GM18520 (cell line): ENCODE measurements at regions not wholly inside any gene's neighbourhood (a gene's known extent, or its start where the extent isn't known, plus 50 kb on each side); places are given as distances from the start of the nearest gene placed in this dataset.
A peak's percentile ranks its signal among the peaks of the same experiment; 100 is the strongest.
"Not testable (repeated sequence)": the region's sequence is repeated elsewhere in the genome, so short reads cannot be mapped to it uniquely, and the experiment has no call there.

Experiments used
- ATAC-seq: cut with Tn5 transposase; IDR thresholded peaks from one replicate; pipeline ENCODE4 v1.9.1; 2021; ENCODE audit not compliant: unreplicated experiment

DNA sequence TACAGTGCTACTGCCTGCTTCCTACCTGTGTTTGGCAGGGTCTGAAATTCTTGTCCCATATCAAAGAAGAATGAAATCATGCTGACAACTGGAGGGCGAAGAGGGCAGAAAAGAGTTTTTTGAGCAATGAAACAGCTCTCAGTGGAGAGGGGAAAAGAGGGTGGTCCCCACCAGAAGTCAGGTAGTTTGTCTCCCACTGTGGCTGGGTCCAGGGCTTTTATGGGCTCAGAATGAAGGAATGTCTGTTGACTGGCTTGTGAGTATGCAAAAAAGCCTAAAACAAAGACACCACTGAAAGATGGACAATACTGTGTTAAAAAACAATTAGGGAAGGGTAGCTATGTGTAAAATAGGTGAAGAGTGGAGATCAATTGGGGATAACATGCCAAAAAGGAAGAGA, 115.0 kb downstream of the ADAM29 start:
- ATAC-seq = no peak

- no peak for ATAC-seq
Measured at GRCh38 chr4:175034007-175034406, 115.8 kb downstream of the ADAM29 start.

GRCh38 chr4:175034986-175035705, 117.0 kb downstream of the ADAM29 start:
- no peak for ATAC-seq

GRCh38 chr4:175035905-175036304, 117.7 kb downstream of the ADAM29 start:
- ATAC-seq = peak; percentile 96

DNA sequence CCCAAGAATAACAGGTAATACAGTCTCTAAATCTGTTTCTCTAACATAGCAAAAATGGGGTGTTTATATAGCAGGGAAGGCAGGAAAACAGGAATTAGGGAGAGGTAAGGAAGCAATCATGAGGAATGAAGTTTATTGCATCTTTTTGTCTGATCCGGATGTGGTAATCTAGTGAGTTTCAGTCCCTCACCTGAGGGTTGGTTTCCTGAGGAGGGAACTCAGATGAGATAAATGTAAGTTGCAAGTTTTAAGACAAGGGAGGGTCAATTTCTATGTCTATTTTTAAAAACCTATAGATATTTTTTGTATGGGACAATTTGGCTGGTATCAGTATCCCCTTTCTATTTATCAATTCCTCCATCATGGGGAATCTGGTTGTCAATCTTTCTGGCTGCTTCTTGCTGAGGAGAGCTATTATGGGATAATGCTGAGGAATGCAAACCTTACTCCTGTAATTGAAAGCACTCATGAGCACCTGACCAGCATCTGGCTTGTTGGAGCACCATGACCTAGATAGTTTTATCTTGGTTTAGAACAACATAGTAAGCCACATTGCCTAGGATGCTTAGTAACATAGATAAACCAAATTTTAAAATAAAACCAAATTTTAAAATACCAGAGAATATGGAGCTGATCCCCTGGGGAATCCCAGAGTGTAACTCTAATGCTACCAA, 130.1 kb downstream of the ADAM29 start:
- no peak for ATAC-seq

GRCh38 chr4:175048906-175049305, 130.7 kb downstream of the ADAM29 start:
- ATAC-seq = no peak

GRCh38 chr4:175051974-175052373, 133.8 kb downstream of the ADAM29 start:
- no peak for ATAC-seq

DNA sequence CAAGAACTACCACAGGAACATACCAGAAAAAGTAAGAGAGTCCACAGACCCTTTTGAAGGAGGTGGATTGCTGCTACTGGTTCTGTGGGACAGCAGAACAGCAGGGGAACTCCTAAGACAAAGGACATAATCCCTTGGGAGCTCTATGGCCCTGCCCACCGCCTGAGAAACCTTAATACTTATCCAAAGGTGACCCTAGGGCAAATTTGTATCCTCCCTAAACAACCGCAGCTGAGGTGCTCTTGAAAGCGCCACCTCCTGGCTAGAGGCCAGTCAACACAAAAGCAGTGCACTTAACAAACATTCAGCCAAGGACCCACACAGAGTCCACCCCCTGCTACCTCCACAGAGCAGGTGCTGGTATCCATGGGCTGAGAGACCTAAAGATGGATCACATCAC, 136.8 kb downstream of the ADAM29 start:
- ATAC-seq = no peak

- ATAC-seq = no peak
Measured at GRCh38 chr4:175062183-175062592, 144.0 kb downstream of the ADAM29 start.

- ATAC-seq = no peak
Measured at GRCh38 chr4:175065228-175065627, 147.1 kb downstream of the ADAM29 start.

GRCh38 chr4:175066923-175067627, 148.9 kb downstream of the ADAM29 start:
- no peak for ATAC-seq

DNA sequence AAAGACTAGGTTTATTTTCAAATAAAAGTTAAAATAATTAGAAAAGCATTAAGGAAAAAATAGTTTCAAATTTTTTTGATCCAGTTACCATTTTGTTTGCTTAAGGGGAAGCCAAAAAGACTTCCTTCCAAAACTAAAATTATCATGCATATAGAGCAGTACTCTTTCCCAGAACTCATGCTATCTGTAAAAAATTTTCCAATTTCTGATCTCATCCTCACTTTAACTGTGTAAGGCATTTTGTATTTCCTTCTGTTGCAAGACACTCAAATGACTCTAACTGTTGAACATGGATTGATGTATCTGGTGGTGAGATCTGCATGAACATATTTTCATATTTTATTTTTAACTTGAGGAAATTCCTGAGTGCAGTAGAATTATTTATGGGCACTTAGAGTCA, 150.1 kb downstream of the ADAM29 start:
- ATAC-seq = no peak

GRCh38 chr4:175070444-175070843, 152.3 kb downstream of the ADAM29 start:
- ATAC-seq = no peak

DNA sequence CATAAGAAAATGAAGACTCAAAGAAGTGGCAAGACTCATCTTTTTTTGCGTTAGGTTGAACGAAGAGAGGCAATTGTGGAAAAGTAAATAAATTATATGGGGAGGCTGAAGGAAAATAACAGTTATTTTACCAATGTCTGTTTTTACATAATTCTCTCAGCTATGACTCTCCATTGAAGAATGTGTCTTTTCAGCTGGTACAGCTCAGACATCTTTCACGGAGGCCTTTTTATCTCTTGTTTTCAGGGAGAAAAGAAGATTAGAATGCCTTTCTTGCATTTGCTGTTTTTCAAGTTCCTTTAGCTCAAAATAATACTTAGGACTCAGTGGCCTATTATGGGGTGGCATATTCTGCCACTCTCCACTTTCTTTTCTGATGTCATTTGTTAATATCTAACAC, 153.0 kb downstream of the ADAM29 start:
- no peak for ATAC-seq

DNA sequence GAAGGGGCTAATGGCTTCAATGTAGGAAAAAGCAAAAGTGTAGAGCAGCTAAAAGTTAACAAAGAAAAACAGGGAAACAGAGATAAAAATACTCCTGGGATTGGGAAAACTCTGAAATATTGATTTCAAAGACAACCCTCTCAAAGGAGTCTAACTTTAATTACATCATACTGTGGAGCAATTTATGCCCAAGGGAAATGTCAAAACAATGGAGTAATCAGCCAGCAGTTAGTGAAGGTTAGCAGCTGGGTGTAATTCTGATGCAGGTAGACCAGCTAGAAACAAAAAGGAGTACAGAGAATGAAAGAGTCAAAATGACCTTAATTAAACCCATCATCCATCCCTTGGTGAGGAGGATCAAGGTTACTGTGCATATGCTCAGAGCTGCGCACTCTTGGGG, 169.0 kb downstream of the ADAM29 start:
- no peak for ATAC-seq

- ATAC-seq = no peak
Measured at GRCh38 chr4:175090116-175090515, 172.0 kb downstream of the ADAM29 start.

DNA sequence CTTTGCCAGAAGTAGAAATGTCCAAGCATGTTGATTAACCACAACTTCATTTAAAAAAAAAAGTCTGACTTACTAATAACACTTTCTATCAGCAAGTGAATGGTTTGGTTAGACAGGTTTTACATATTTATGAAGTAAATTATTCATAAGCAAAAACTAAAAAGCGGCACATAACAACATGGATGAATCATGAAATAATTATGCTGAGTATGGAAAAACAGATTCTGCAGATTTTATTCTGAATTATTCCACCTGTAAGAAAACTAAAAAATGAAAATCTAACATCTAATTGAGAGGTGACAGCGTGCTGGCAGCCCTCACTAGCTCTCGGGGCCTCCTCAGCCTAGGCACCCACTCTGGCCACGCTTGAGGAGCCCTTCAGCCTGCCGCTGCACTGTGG, 173.5 kb downstream of the ADAM29 start:
- ATAC-seq = no peak

DNA sequence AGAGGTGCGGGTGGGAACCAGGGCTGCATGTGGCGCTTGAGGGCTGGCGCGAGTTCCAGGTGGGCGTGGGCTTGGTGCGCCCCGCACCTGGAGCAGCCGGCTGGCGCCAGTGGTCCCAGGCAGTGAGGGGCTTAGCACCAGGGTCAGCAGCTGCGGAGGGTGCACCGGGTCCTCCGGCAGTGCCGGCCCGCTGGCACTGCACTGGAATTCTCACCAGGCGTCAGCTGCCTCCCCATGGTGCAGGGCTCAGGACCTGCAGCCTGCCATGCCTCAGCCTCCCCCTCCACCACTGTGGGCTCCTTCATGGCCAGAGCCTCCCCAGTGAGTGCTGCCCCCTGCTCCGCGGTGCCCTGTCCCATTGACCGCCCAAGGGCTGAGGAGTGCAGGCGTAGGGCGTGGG, 174.0 kb downstream of the ADAM29 start:
- ATAC-seq = no peak

DNA sequence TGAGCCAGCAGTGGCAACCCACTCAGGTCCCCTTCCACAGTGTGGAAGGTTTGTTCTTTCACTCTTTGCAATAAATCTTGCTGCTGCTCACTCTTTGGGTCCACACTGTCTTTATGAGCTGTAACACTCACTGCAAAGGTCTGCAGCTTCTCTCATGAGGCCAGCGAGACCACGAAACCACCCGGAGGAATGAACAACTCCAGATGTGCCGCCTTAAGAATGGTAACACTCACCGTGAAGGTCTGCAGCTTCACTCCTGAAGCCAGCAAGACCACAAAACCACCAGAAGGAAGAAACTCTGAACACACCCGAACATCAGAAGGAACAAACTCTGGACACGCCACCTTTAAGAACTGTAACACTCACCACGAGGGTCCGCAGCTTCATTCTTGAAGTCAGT, 174.9 kb downstream of the ADAM29 start:
- not testable (repeated sequence) for ATAC-seq

DNA sequence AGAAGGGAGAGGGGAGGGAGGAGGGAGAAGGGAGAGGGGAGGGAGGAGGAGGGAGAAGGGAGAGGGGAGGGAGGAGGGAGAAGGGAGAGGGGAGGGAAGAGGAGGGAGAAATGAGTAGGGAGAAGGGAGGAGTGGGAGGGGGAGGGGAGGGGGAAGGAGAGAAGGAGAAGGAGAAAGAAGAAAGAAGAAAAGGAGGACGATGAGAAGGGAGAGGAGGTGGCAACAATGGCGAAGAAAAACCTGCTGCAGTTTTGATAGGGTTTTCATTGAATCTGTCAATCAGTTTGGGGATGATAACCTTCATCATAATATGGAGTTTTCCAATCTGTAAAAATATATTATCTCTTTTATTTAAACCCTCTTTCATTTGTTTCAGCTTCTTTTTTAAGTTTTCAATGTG, 185.2 kb downstream of the ADAM29 start:
- no peak for ATAC-seq

- no peak for ATAC-seq
Measured at GRCh38 chr4:175106301-175106700, 188.1 kb downstream of the ADAM29 start.

DNA sequence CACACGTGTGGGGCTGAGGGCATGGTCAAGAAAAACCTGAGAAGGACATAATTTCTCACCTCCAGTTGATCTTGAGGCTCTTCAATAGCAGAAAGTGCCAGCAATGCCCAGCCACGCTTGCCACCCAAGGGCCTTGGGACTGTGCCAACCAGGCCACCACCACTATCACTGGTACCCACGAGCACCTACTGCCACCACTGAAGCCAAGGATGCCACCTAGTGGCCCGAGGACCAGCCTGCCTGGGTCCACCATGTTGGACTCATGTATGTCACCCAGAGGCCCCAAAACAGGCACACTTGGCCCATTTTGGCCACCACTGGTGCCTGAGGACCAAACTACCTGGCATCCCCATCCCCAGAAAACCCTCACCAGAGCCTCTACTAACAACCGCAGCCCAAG, 191.8 kb downstream of the ADAM29 start:
- ATAC-seq = no peak
